PFSK-1 (cell line): ENCODE measurements at regions not wholly inside any gene's neighbourhood (a gene's known extent, or its start where the extent isn't known, plus 50 kb on each side); places are given as distances from the start of the nearest gene placed in this dataset.

ENCODE experiments used
- FOXP2 ChIP-seq: optimal IDR thresholded peaks from 2 replicates; pipeline ENCODE3; 2011; ENCODE audit warnings: borderline replicate concordance, control low read depth, inconsistent platforms; ENCODE audit not compliant: insufficient read depth; ENCODE audit errors: extremely low read length, extremely low read depth
- POLR2AphosphoS5 ChIP-seq: IDR thresholded peaks from 2 replicates; pipeline ENCODE4 v1.6.1; 2012; ENCODE audit warnings: low read depth, mild to moderate bottlenecking, control low read depth, low read length, moderate library complexity
- SIN3A ChIP-seq: IDR thresholded peaks from 2 replicates; pipeline ENCODE4 v1.6.1; 2012; ENCODE audit warnings: mild to moderate bottlenecking, low read length, moderate library complexity, borderline replicate concordance; ENCODE audit not compliant: insufficient read depth
- TAF1 ChIP-seq: IDR thresholded peaks from 2 replicates; pipeline ENCODE4 v1.6.1; 2012; ENCODE audit warnings: low read length, control low read depth, borderline replicate concordance; ENCODE audit not compliant: insufficient read depth
- TF ChIP-seq, protein P1 (sequence below), 2 experiments: IDR thresholded peaks; 2 replicates each; pipeline versions ENCODE4 v1.6.1 to v1.8.0; 2011 to 2012; ENCODE audit warnings: low read depth in 2 of 2, low read length in 2 of 2, control low read depth in 1 of 2, inconsistent platforms in 1 of 2, mild to moderate bottlenecking in 1 of 2, moderate library complexity in 1 of 2; ENCODE audit not compliant: insufficient read depth in 1 of 2

DNA sequence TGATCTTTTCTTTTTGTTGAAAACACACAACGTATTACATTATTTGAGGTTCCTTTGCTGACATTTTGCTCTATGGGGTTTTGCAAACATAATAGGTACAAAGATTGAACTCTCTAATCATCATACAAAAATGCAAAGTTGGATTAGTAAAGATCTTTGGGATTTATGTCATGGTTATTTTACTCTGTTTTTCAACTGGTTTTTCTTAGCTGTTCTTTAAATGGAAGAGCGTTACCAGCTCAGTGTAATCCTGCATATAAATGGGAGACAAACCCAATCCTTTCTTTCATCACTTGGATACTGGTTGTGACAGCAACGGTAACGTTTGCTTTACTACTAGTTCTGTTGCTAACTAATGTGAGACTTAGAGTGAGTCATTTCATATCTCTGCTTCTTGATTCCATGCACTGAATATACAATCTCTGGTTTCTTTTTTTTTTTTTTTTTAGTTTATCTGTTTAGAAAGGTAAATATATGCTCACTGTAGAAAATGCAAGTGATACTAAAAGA is 104.9 kb upstream of the NOVA1 start:
- no peak for TF ChIP-seq TAF1
- TF ChIP-seq SIN3A: no peak
- TF ChIP-seq, protein P1, sequence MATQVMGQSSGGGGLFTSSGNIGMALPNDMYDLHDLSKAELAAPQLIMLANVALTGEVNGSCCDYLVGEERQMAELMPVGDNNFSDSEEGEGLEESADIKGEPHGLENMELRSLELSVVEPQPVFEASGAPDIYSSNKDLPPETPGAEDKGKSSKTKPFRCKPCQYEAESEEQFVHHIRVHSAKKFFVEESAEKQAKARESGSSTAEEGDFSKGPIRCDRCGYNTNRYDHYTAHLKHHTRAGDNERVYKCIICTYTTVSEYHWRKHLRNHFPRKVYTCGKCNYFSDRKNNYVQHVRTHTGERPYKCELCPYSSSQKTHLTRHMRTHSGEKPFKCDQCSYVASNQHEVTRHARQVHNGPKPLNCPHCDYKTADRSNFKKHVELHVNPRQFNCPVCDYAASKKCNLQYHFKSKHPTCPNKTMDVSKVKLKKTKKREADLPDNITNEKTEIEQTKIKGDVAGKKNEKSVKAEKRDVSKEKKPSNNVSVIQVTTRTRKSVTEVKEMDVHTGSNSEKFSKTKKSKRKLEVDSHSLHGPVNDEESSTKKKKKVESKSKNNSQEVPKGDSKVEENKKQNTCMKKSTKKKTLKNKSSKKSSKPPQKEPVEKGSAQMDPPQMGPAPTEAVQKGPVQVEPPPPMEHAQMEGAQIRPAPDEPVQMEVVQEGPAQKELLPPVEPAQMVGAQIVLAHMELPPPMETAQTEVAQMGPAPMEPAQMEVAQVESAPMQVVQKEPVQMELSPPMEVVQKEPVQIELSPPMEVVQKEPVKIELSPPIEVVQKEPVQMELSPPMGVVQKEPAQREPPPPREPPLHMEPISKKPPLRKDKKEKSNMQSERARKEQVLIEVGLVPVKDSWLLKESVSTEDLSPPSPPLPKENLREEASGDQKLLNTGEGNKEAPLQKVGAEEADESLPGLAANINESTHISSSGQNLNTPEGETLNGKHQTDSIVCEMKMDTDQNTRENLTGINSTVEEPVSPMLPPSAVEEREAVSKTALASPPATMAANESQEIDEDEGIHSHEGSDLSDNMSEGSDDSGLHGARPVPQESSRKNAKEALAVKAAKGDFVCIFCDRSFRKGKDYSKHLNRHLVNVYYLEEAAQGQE (IDR thresholded peaks at IDR 0.05; ENCODE audit: insufficient read depth in 1 of 2, low read depth in 2 of 2, low read length in 2 of 2): no peak
- TF ChIP-seq FOXP2: no peak
- no peak for TF ChIP-seq POLR2AphosphoS5

DNA sequence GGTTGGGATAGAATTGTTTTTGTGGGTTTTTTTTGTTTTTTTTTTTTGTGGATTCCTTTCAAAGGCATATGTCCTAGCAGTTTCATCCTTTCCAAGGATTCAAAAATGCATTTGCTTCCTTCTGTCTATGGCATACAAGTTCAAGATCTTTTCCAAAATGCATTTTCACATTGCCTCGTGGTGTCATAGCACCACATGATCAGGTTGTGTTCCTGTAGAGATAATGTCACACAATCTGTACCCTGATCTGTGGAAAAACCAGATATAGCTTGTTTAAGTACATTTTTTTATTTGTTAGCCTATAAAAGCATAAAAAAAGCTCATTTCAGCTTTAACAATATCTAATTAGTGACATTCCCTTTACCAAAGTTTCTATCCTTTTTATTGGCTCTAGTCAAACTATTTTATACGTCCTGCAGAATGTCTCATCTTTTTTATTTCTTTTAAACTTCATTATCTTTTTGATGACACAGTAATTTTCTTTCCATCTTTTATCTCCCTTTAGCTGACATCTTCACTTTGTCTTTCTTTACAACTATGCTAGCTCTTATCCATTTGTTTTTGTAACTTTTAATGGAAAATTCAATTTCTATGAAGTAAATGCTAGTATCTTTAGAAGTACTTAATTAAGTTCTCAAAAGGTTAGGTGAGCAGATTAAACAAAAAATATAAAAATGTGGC is 106.0 kb upstream of the NOVA1 start:
- TF ChIP-seq POLR2AphosphoS5: no peak
- TF ChIP-seq SIN3A: no peak
- no peak for TF ChIP-seq FOXP2
- TF ChIP-seq TAF1: no peak
- TF ChIP-seq, protein P1 (IDR thresholded peaks at IDR 0.05; ENCODE audit: insufficient read depth in 1 of 2, low read depth in 2 of 2, low read length in 2 of 2): no peak

DNA sequence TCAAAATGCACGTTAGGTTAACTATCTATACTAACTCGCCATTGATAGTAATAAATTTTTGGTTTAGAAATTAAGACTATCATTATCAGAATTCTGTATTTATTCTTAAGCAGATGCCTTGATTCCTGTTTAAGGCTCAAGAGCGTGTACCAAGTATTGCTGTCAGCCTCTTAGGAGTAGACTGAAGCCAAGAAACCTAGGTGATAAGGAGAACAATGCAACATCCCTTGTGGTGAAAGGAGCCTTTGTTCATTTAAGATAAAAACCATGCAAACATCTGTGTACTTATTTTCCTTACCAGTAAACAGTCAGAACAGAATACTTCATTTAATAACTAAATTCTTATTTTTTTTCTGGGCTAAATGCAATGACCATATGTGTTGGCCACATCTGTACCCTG is 109.4 kb upstream of the NOVA1 start:
- no peak for TF ChIP-seq FOXP2
- TF ChIP-seq TAF1: no peak
- TF ChIP-seq SIN3A: no peak
- no peak for TF ChIP-seq POLR2AphosphoS5
- TF ChIP-seq, protein P1 (IDR thresholded peaks at IDR 0.05; ENCODE audit: insufficient read depth in 1 of 2, low read depth in 2 of 2, low read length in 2 of 2): no peak

DNA sequence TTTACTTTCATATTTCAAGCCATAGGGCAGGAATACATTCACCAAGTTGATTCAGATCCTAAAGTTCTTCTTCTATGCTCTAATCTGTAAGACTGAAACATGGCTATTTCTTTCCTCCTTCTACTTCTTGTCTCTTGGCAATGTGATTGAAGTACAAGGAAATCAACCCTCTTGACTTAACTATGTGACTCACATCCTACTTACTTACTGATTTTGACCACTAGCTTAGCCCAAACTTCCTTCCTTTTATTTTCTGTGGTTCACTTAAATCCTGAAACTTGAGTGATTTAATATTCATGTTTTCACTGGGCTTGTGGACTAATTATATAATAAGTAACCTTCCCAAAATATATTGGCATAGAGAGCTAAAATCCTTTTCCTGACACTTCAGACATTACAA is 111.2 kb upstream of the NOVA1 start:
- no peak for TF ChIP-seq SIN3A

DNA sequence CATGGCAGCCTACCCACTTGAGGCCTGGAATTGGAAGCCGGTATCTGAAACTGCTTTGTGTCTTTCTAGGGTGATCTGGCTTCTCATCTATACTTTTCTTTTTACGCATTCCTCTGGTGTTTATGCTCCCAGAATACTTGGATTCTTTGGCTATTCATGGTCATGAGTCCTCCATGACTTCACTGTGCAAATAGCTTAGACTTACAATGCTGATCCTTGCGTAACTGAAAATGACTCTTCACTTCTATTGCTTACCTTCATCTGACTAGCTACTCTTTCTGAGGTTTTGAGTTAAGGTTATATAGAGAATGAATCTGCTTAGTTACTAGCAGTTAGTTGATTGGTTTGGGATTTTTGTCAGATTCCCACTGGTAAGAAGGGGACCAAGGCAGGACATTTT is 121.7 kb upstream of the NOVA1 start:
- TF ChIP-seq TAF1: no peak
- no peak for TF ChIP-seq FOXP2
- no peak for TF ChIP-seq POLR2AphosphoS5
- TF ChIP-seq SIN3A: no peak
- TF ChIP-seq, protein P1 (IDR thresholded peaks at IDR 0.05; ENCODE audit: insufficient read depth in 1 of 2, low read depth in 2 of 2, low read length in 2 of 2): no peak
